ENCODE measurements at regions not wholly inside any gene's neighbourhood (a gene's known extent, or its start where the extent isn't known, plus 50 kb on each side); places are given as distances from the start of the nearest gene placed in this dataset.

GRCh38 chr10:28248092-28248491 is 54.8 kb downstream of the MPP7 start:
- ChIA-PET CTCF (interaction anchor here (1.3 to 10.6 kb wide), 3 partner anchors 134 to 878 kb away, joined by 3 to 165 read pairs (median 10); no protein-coding TSS in a partner anchor), POLR2A (no interaction called here)
- Histone ChIP-seq H3K4me1 (no peaks in the 10 kb centered on the region), H3K4me3 (no peak overlapping the region), H3K9me3 (no peaks in the 10 kb centered on the region), H3K27ac (no peak overlapping the region), H3K4me2 (no peak overlapping the region)
- TF ChIP-seq FOXS1 (CRISPR knock-in tag; IDR thresholded peaks at IDR 0.05) (no peak), E2F6 (IDR thresholded peaks at IDR 0.05; ENCODE audit: borderline replicate concordance, low read depth) (no peak), USF2 (IDR thresholded peaks at IDR 0.05) (no peak), EHF (CRISPR knock-in tag; IDR thresholded peaks at IDR 0.05) (no peak), MAFK (IDR thresholded peaks at IDR 0.05; ENCODE audit: partially characterized antibody) (no peak), SMC3 (IDR thresholded peaks at IDR 0.05) (no peak), KDM1A (IDR thresholded peaks at IDR 0.05; ENCODE audit: low read depth) (no peak), HEYL (CRISPR knock-in tag; IDR thresholded peaks at IDR 0.05) (no peak), CBX8 (IDR thresholded peaks at IDR 0.05) (no peak), SREBF2 (IDR thresholded peaks at IDR 0.05) (no peak), POLR2A (IDR thresholded peaks at IDR 0.05; ENCODE audit: low read length) (no peak), CHD4 (IDR thresholded peaks at IDR 0.05; ENCODE audit: borderline replicate concordance) (no peak)
- ATAC-seq (no peak), FAIRE-seq (no peak), DNase-seq (ENCODE audit: low read depth in 1 of 2, low spot score in 1 of 2) (no peak)
- WGBS (ENCODE audit: missing lambda C conversion rate), result 40% methylated on average over 8 of the region's 8 CpGs

- CTCF ChIA-PET, result interaction anchor here (0.6 to 10.6 kb wide), 4 partner anchors 52 to 689 kb away, joined by 3 to 165 read pairs (median 4); no protein-coding TSS in a partner anchor
- H3K4me1 ChIP-seq, result no peaks in the 10 kb centered on the region
Observed at GRCh38 chr10:28246023-28246422, 56.8 kb downstream of the MPP7 start.

GRCh38 chr10:28243923-28244322 is 58.9 kb downstream of the MPP7 start:
- no peak for FAIRE-seq
- WGBS (ENCODE audit: missing lambda C conversion rate), result 6% methylated on average over 1 of the region's 1 CpG
- Histone ChIP-seq H3K27ac (no peak overlapping the region), H3K9me3 (no peaks in the 10 kb centered on the region), H3K4me3 (no peak overlapping the region), H3K4me2 (no peak overlapping the region), H3K4me1 (no peaks in the 10 kb centered on the region)
- POLR2A ChIA-PET, result no interaction called here
- CTCF ChIA-PET, result no interaction called here
- no peak for TF ChIP-seq RAD21 (conservative IDR thresholded peaks at IDR 0.05 in 1 of 2, IDR thresholded peaks at IDR 0.05 in 1 of 2)
- no peak for TF ChIP-seq KDM5A (IDR thresholded peaks at IDR 0.05)
- DNase-seq (ENCODE audit: low read depth in 1 of 2, low spot score in 1 of 2), result no peak
- ATAC-seq, result no peak

More at GRCh38 chr10:28246023-28246422, 56.8 kb downstream of the MPP7 start:
- no peak for ATAC-seq
- H3K4me3 ChIP-seq, result no peak overlapping the region
- no peak for DNase-seq (ENCODE audit: low read depth in 1 of 2, low spot score in 1 of 2)
- no peak for TF ChIP-seq EHF (CRISPR knock-in tag; IDR thresholded peaks at IDR 0.05)
- TF ChIP-seq PHF8 (IDR thresholded peaks at IDR 0.05; ENCODE audit: borderline replicate concordance, low read depth), result no peak
- TF ChIP-seq FOSL2 (IDR thresholded peaks at IDR 0.05), result no peak
- TF ChIP-seq FOSL2 (CRISPR knock-in tag; IDR thresholded peaks at IDR 0.05), result no peak
- no peak for TF ChIP-seq CEBPB (IDR thresholded peaks at IDR 0.05)
- no peak overlapping the region for H3K4me2 ChIP-seq
- no peaks in the 10 kb centered on the region for H3K9me3 ChIP-seq
- H3K27ac ChIP-seq, result no peak overlapping the region
- no peak for FAIRE-seq
- POLR2A ChIA-PET, result no interaction called here

- POLR2A ChIA-PET, result no interaction called here
- no peak for FAIRE-seq
Observed at GRCh38 chr10:28242555-28243204, 60.2 kb downstream of the MPP7 start.

More at GRCh38 chr10:28242555-28243204, 60.2 kb downstream of the MPP7 start:
- H3K4me3 ChIP-seq, result no peak overlapping the region
- WGBS (ENCODE audit: missing lambda C conversion rate), result 23% methylated on average over 1 of the region's 1 CpG
- H3K4me2 ChIP-seq, result no peak overlapping the region
- H3K4me1 ChIP-seq, result no peaks in the 10 kb centered on the region
- DNase-seq (ENCODE audit: low read depth in 1 of 2, low spot score in 1 of 2) (no peak), ATAC-seq (no peak)
- TF ChIP-seq KDM5A (IDR thresholded peaks at IDR 0.05) (no peak), FOSB (CRISPR knock-in tag; IDR thresholded peaks at IDR 0.05) (no peak), SMC3 (IDR thresholded peaks at IDR 0.05) (no peak), TFCP2L1 (CRISPR knock-in tag; IDR thresholded peaks at IDR 0.05) (no peak), POLR2A (IDR thresholded peaks at IDR 0.05; ENCODE audit: low read length) (no peak), RNF2 (IDR thresholded peaks at IDR 0.05; ENCODE audit: borderline replicate concordance, low read depth) (no peak), JUN (IDR thresholded peaks at IDR 0.05) (no peak), EHMT2 (IDR thresholded peaks at IDR 0.05; ENCODE audit: low read depth) (no peak), HEYL (CRISPR knock-in tag; IDR thresholded peaks at IDR 0.05) (no peak), ZFP36 (IDR thresholded peaks at IDR 0.05; ENCODE audit: borderline replicate concordance, partially characterized antibody) (no peak)
- CTCF ChIA-PET, result interaction anchor here (0.7 to 2.6 kb wide), 9 partner anchors 8 to 873 kb away, joined by 3 to 12 read pairs (median 8); no protein-coding TSS in a partner anchor
- H3K27ac ChIP-seq, result no peak overlapping the region
- no peaks in the 10 kb centered on the region for H3K9me3 ChIP-seq
